ENCODE measurements at regions not wholly inside any gene's neighbourhood (a gene's known extent, or its start where the extent isn't known, plus 50 kb on each side); places are given as distances from the start of the nearest gene placed in this dataset.

DNA sequence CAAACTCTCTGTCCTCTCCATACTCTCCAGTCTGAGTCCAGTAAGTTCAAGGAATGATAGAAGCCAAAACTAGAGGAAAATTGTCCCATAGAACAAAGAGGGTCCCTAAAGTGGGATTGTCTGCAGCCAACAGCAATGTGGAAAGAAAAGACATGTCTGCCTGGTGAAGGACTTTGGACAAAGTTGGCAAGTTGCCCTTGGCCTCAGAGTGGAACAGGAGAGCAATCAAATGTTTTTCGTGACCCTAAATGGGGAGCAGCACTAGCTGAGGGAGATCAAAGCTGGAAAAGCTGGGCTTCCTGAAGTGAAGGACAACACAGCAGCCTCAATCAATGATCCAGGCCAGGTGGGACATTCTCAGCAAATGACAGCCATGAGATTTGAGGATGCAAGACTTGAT, 183.5 kb downstream of the CHD9NB start:
- ATAC-seq (ENCODE audit: low FRiP score in 2 of 2) (no peak), DNase-seq (no peak)
- TF ChIP-seq EP300 (IDR thresholded peaks at IDR 0.05) (no peak), POLR2AphosphoS5 (IDR thresholded peaks at IDR 0.05) (no peak), POLR2A (IDR thresholded peaks at IDR 0.05) (no peak)
- TF ChIP-seq, protein P1, sequence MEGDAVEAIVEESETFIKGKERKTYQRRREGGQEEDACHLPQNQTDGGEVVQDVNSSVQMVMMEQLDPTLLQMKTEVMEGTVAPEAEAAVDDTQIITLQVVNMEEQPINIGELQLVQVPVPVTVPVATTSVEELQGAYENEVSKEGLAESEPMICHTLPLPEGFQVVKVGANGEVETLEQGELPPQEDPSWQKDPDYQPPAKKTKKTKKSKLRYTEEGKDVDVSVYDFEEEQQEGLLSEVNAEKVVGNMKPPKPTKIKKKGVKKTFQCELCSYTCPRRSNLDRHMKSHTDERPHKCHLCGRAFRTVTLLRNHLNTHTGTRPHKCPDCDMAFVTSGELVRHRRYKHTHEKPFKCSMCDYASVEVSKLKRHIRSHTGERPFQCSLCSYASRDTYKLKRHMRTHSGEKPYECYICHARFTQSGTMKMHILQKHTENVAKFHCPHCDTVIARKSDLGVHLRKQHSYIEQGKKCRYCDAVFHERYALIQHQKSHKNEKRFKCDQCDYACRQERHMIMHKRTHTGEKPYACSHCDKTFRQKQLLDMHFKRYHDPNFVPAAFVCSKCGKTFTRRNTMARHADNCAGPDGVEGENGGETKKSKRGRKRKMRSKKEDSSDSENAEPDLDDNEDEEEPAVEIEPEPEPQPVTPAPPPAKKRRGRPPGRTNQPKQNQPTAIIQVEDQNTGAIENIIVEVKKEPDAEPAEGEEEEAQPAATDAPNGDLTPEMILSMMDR (IDR thresholded peaks at IDR 0.05), result no peak
- no peaks in the 10 kb centered on the region for H3K27me3 ChIP-seq
- 18 to 100% methylated on average over 1 of the region's 1 CpG for WGBS, 2 donors
- H3K4me1 ChIP-seq, result no peaks in the 10 kb centered on the region
- no peaks in the 10 kb centered on the region for H3K9me3 ChIP-seq
- no peak overlapping the region for H3K27ac ChIP-seq
- H3K36me3 ChIP-seq, result no peaks in the 10 kb centered on the region
- no peak overlapping the region for H3K4me3 ChIP-seq

DNA sequence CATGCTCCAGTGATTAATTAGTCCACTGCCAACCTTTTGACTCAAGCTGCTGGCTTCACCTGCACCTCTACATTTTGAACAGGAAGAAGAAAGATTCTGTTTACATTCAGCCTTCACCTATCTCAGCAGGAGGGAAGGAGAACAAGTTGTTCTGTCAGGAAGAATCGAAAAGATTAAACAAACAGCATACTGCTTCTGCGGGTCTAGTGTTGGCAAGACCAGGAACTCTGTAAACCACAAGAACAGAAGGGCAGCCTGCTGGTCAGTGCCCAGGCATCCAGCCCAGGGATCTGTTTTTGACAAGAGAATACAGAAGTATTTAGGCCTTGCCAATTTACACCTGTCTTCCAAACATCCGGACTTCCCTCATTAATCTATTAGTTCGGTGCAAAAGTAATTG, 189.7 kb downstream of the CHD9NB start:
- Histone ChIP-seq H3K4me1 (no peaks in the 10 kb centered on the region), H3K27me3 (no peaks in the 10 kb centered on the region), H3K9me3 (no peaks in the 10 kb centered on the region), H3K4me3 (no peak overlapping the region), H3K27ac (no peak overlapping the region), H3K36me3 (no peaks in the 10 kb centered on the region)
- no peak for DNase-seq
- TF ChIP-seq EP300 (IDR thresholded peaks at IDR 0.05) (no peak), POLR2AphosphoS5 (IDR thresholded peaks at IDR 0.05) (no peak), POLR2A (IDR thresholded peaks at IDR 0.05) (no peak)
- TF ChIP-seq, protein P1 (IDR thresholded peaks at IDR 0.05), result no peak
- no peak for ATAC-seq (ENCODE audit: low FRiP score in 2 of 2)
- WGBS, 2 donors, result 60% methylated on average over 4 of the region's 4 CpGs

DNA sequence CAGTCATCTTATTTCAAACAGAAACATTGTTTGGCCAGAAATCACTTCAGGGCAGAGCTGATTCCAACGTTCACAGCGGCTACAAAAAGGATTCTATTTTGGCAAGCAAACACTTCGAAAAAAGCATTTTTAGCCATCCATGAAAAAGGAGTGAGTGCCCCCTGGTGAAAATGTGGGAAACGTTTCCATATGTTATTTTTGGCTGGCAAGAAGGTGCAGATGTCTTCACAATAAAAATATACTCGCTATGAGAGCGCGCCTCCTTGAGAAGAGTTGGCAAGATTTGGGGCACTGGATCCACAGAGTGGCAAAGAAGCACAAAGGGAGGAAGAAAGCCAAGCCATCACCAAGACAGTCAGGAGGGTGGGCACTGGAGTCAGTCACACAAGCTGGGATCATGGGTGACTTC, 191.1 kb downstream of the CHD9NB start:
- Histone ChIP-seq H3K4me1 (no peaks in the 10 kb centered on the region), H3K36me3 (no peaks in the 10 kb centered on the region), H3K4me3 (no peak overlapping the region), H3K9me3 (no peaks in the 10 kb centered on the region), H3K27ac (no peak overlapping the region), H3K27me3 (no peaks in the 10 kb centered on the region)
- TF ChIP-seq EP300 (IDR thresholded peaks at IDR 0.05), result no peak
- no peak for TF ChIP-seq POLR2AphosphoS5 (IDR thresholded peaks at IDR 0.05)
- TF ChIP-seq, protein P1 (IDR thresholded peaks at IDR 0.05), result peak in 4 of 6 experiments; percentile 15 to 50 (median 46)
- ATAC-seq (ENCODE audit: low FRiP score in 2 of 2), result no peak
- WGBS, 2 donors, result 38 to 39% methylated on average over 7 of the region's 7 CpGs
- DNase-seq, result no peak

DNA sequence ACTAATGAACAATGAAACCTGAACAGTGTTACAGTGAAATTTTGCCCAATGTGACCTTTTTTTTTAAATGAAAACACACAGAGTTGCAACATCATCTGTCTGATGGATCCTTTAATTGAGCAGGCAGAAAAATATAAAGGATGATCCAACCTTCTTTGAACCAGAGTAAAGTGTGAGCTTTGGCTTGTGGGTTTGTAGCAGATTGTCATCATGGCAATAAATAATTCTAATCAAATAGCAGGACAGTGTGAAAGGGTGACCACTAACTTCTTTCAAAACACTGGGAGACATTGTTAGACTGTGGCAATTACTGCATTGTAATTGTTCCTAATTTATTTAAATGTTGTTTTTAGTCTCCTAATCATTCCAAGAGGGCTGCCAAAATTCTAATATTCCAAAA, 197.2 kb downstream of the CHD9NB start:
- Histone ChIP-seq H3K36me3 (no peaks in the 10 kb centered on the region), H3K4me3 (no peak overlapping the region), H3K27me3 (no peaks in the 10 kb centered on the region), H3K4me1 (no peaks in the 10 kb centered on the region), H3K9me3 (peaks cover 0 to 23% (median 15%) of the 10 kb centered on the region in 4 donors), H3K27ac (no peak overlapping the region)
- DNase-seq, result no peak
- ATAC-seq (ENCODE audit: low FRiP score in 2 of 2), result no peak
- TF ChIP-seq EP300 (IDR thresholded peaks at IDR 0.05) (no peak), POLR2A (IDR thresholded peaks at IDR 0.05) (no peak), POLR2AphosphoS5 (IDR thresholded peaks at IDR 0.05) (no peak)
- TF ChIP-seq, protein P1 (IDR thresholded peaks at IDR 0.05), result no peak

GRCh38 chr16:52852978-52853377, 199.7 kb downstream of the CHD9NB start:
- no peaks in the 10 kb centered on the region for H3K4me1 ChIP-seq
- no peak overlapping the region for H3K27ac ChIP-seq
- H3K4me3 ChIP-seq, result no peak overlapping the region
- TF ChIP-seq POLR2AphosphoS5 (IDR thresholded peaks at IDR 0.05) (no peak), EP300 (IDR thresholded peaks at IDR 0.05) (no peak), POLR2A (IDR thresholded peaks at IDR 0.05) (no peak)
- TF ChIP-seq, protein P1 (IDR thresholded peaks at IDR 0.05), result no peak
- no peaks in the 10 kb centered on the region for H3K36me3 ChIP-seq
- DNase-seq (no peak), ATAC-seq (ENCODE audit: low FRiP score in 2 of 2) (no peak)
- 72 to 86% methylated on average over 2 to 5 of the region's 5 CpGs for WGBS, 2 donors
- H3K27me3 ChIP-seq, result no peaks in the 10 kb centered on the region
- H3K9me3 ChIP-seq, result peaks cover 0 to 26% (median 18%) of the 10 kb centered on the region in 4 donors
